SK-MEL-5 (cell line): ENCODE measurements at regions not wholly inside any gene's neighbourhood (a gene's known extent, or its start where the extent isn't known, plus 50 kb on each side); places are given as distances from the start of the nearest gene placed in this dataset.

Experiments used
- DNase-seq: peaks from one replicate; pipeline ENCODE4 v3.0.0-alpha.2; 2016; ENCODE audit warnings: low read depth, low spot score
- in situ Hi-C: cut with HindIII; loops from 2 replicates; pipeline ENCODE4 v1.10.0; 2016; ENCODE audit warnings: low sequenced_read_pairs, high pct_unique_total_duplicates, low pct_unique_long_range_greater_than_20kb

DNA sequence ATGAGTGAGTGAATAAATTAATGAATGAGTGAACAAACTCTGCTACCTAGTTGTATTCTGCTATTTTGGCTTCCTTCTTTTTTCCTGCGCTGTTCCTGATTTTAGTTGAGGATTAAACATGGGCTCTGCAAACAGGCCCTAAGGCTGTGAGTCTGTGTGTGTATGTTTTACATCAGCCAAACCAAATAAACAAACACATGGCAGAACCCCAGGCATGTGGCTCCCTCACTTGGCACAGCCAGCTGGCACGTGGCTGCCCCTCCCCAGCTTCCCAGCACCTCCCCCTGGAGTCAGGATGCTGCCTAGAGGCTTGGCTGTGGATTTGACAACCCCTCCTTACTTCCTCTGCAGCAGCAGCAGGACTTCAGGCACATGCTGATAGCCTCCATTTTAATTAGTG, 593.2 kb downstream of the INSC start:
- in situ Hi-C loops = no loop called here
- peak; percentile 83 for DNase-seq

DNA sequence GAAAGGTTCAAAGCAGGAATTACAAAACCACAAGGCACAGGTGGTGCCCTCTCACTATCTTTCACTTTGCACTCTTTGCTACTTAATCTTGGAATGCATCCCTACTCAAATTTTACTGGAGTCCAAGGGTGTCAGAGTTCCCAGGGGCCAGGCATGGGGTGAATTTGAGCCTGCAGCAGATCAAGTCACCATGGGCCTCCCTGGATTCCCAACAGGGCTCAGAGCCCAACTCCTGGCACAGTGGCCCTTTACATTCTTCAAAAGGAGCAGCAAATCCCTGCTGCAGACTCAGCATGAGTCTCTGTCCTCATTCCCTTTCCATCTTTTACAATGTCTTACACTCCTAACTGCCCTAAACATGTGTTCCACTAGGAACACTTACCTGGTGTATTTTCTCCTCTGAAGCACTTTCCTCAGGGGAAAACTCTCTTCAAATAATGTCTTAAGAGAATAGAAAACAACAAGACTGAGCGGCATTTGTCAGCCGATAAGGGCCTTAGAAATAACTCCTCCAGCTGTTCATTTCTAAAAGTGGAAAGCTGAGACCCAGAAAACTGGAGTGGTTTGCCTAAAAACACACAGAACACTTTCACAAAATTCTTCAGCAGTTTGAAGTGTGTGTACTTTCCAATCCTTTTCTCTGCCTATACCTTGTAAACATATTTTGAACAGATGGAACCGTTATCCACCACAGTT, 596.0 kb downstream of the INSC start:
- in situ Hi-C loops = no loop called here
- no peak for DNase-seq

GRCh38 chr11:15711311-15711710, 596.6 kb downstream of the INSC start:
- DNase-seq = no peak
- in situ Hi-C loops = no loop called here

DNA sequence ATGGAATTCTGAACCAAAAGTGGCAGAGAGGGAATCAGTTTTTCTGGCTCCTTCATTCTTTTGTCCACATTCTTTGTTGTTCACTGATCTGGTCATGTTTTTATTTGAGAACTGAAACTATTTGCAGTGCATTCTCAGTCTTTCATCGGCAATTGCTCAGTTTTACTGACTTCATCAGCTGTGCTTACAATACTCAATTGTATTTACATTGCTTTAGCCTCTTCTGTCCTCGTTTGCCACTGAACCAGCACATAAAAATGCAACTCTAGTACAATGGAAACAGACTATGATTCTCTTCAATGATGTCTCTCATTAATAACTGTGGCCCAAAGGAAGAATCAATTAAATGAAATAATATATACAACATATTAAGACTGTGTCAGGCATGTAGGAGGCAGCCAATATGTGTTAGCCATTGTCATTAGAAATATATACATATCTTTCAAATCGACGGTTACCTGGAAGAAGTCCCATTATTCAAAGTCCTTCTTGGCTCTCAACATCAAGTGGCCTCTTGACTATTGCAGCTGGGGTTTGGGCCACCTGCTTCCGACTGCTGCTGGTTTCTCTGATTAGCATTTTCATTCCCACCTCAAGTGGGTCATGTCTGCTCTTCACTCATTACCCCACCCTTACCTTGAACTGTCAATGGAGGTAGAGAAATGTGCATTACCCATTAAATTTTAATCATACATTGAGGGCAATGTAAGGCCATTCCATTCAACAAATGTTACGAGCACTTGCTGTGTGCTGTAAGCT, 600.1 kb downstream of the INSC start:
- no peak for DNase-seq

GRCh38 chr11:15716550-15716949, 601.8 kb downstream of the INSC start:
- in situ Hi-C loops = no loop called here
- no peak for DNase-seq

More for the DNA sequence above, 600.1 kb downstream of the INSC start:
- in situ Hi-C loops = no loop called here

GRCh38 chr11:15720460-15720859, 605.7 kb downstream of the INSC start:
- DNase-seq = no peak
- in situ Hi-C loops = no loop called here

- in situ Hi-C loops = no loop called here
- DNase-seq = peak; percentile 71
Measured at GRCh38 chr11:15723966-15724365, 609.2 kb downstream of the INSC start.

DNA sequence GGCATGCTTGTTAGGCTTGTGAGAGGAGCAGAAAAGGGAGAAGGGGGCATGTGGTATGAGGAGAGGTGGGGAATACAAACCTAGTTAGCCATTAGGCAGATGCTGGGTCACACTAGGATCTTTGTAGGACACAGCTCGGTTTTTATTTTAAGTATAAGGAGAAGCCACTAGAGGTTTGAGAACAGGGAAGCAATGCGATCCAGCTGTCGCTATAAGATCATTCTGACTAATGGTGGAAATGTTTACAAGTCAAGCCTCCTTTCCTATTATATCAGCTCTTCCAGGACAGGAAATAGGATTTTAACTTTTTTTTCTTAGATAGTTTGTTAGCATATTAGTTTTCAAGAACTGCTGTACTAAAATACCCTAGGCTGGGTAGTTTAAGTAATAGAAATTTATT, 609.9 kb downstream of the INSC start:
- DNase-seq = no peak
- in situ Hi-C loops = no loop called here

GRCh38 chr11:15725246-15725645, 610.5 kb downstream of the INSC start:
- in situ Hi-C loops = no loop called here
- DNase-seq = no peak

- in situ Hi-C loops = no loop called here
- DNase-seq = no peak
Measured at GRCh38 chr11:15726221-15726746, 611.6 kb downstream of the INSC start.

DNA sequence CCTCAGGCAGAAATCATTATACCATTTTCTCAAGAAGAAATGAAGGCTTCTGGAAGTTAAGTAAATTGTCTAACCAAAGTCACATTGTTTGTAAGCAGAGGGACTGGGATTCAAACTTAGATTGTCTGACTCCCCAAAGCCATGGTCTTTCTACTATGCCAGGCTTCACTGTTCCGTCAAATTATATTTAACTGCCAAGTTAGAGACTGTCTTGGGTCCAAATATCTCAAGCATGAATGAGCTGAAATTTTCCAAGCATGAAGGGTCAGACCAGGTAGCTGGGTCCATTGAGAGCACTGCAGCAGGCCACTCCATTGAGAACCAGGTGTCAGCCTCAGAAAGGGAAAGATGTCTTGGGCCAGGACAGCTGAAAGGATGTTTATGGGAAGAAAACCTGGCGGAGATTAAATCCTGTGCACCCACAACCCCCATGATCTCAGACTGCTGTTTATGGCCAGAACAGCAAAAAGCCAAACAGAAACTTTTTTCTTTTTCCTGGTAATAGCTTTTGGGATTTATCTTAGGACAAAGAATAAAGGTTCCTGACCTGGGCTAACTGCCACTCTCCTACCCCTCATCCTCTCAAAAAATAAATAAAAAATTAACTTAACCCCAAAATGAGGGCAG, 612.3 kb downstream of the INSC start:
- in situ Hi-C loops = no loop called here
- no peak for DNase-seq

GRCh38 chr11:15727520-15727914, 612.8 kb downstream of the INSC start:
- in situ Hi-C loops = no loop called here
- no peak for DNase-seq

DNA sequence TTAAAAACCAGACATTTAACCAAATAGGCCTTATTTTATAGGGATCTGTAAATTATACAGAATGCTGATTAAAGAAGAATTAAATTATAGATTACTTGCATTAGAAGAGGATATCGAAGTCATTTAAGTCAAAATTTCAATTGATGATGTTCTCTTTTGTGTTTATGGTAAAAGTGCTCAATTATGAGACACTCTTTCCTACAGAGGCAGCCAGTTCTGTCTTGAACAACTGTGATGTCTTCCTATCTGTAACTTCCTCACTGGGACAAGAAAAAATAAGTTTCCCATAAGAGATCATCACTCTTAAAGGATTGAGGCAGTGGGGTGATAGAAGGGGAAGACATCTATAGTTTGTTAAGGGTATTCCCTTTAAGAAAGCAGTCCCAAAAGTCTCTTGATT, 613.5 kb downstream of the INSC start:
- in situ Hi-C loops = no loop called here
- DNase-seq = no peak

DNA sequence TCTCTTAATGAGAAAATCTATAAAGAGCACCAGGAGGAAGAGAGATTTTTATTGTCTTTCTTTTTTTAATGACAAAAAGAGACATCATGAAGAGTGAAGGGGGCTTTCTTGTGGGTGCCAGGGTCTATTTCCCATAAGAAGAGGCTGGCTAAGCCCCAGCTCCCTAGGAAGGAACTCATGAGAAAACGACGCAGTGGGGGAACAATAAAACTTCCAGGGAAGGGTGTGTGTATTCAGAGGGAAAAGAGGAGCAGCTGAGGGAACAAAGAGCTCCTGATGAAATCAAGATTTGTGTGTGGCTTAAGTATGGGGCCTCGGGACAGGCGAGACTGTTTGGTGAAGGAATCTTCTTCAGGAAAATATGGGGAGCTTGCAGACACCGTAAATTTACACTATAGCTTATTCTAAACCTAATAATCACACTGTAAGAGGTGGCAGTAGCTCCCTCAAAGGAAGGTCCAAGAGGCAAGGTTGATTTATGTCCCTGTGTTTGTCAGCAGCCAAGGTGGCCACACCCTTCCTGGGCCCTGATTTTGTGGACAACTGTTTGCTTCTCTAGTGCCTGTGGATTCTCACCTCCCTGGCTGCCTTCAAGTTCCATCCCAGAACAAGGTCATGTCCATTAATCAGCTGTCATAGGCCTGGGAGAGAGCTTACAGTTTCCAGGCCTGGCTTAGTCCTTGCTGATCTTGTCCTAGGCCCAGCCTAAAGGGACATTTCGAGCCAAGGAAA, 615.7 kb downstream of the INSC start:
- no peak for DNase-seq
- in situ Hi-C loops = no loop called here

DNA sequence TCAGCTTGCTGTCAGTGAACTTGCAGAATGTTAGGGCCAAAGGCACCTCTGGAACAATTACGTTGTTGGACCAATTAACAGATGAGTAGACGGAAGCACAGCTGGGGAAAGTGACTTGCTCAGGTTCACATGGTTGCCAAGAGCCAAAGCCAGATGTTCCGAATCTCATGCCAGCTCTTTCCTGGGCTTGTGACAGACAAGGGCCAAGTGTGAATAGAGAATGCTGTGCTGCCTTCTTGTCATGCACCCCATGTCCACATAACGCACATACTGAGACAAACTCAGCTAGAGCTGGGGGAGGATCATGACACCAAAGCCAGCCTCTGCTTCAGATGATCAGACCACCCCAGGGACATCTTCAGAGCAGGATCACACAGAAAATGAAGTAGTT, 616.3 kb downstream of the INSC start:
- in situ Hi-C loops = no loop called here
- no peak for DNase-seq

DNA sequence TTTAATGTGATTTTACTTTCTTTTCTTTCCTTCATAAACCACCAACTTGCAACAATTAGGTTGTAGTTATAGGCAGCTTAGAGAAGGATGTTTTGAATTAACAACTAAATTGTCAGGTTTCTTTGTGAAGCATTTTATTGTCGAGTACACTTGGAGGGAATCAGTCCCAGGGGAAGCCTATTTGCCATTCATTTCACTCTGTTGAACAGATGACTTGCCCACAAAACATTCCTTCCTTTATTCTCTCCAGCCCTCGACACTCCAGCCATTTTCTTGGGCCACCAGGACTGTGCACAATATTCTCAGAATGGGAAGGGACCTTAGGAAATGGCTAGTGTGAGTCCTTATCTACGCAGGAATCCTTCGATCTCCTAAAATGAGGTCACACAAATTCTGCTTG, 620.6 kb downstream of the SOX6 start:
- no peak for DNase-seq
- in situ Hi-C loops = no loop called here

DNA sequence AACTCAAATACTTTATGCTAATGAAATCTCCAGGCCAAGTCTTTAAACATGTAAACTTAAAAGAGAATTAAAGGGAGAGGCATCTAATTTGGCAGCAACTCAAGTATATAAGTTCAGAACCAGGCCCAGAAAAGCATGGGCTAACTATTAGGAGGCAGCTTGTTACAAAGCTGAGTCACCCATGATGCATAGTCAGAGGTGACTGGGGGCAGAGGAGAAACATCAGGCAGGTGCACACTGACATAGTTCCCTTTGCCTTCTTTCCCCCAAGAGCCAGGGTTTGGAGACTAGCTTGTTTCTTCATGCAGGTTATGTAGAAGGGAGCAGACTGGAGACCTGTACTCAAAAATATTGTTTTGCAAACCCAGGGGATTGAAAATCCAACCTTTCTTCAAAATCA, 619.0 kb downstream of the SOX6 start:
- in situ Hi-C loops = no loop called here
- no peak for DNase-seq

- in situ Hi-C loops = no loop called here
- no peak for DNase-seq
Measured at GRCh38 chr11:15738931-15739330, 617.4 kb downstream of the SOX6 start.
